ENCODE measurements at regions not wholly inside any gene's neighbourhood (a gene's known extent, or its start where the extent isn't known, plus 50 kb on each side); places are given as distances from the start of the nearest gene placed in this dataset.

GRCh38 chr15:87563869-87564268 lies 692.7 kb downstream of the NTRK3 start:
- TF ChIP-seq POLR2A (IDR thresholded peaks at IDR 0.05; ENCODE audit: low read depth, low read length): no peak
- no peak for TF ChIP-seq TAF1 (IDR thresholded peaks at IDR 0.05; ENCODE audit: low read depth, low read length)
- TF ChIP-seq POLR2AphosphoS5 (IDR thresholded peaks at IDR 0.05; ENCODE audit: low read depth, low read length): no peak
- TF ChIP-seq SPI1 (IDR thresholded peaks at IDR 0.05; ENCODE audit: low read depth, low read length): no peak
- no peak for TF ChIP-seq POU2F2 (IDR thresholded peaks at IDR 0.05; ENCODE audit: low read depth, low read length)
